CD4-positive, alpha-beta T cell (primary cell): ENCODE measurements at regions not wholly inside any gene's neighbourhood (a gene's known extent, or its start where the extent isn't known, plus 50 kb on each side); places are given as distances from the start of the nearest gene placed in this dataset.

Source experiments
- ATAC-seq: fragments of 200-7000 bp; cut with Tn5 transposase; one replicate; pipeline ENCODE4 v1.10.0; 2022; ENCODE audit warnings: mild to moderate bottlenecking; ENCODE audit not compliant: poor library complexity
- CTCF ChIA-PET: fragments of 350-600 bp; sonication (Branson Sonifier 250); formaldehyde crosslinking; loops from one replicate; lab custom pipeline; 2021; ENCODE audit warnings: antibody characterized with exemption, inconsistent platforms; lab: Charles Lee
- POLR2A ChIA-PET: fragments of 350-600 bp; sonication (Branson Sonifier 250); formaldehyde crosslinking; loops from one replicate; lab custom pipeline; 2021; ENCODE audit warnings: antibody characterized with exemption, inconsistent platforms; lab: Charles Lee
- DNase-seq, 14 experiments: peaks; one replicate each; pipeline ENCODE4 v3.0.0-alpha.2; 2013 to 2020; ENCODE audit warnings: mixed read lengths in 2 of 14
- H3K27ac ChIP-seq, 2 donors: one replicate each; pipeline versions ENCODE4 v1.5.1 to v1.7.0; 2013; ENCODE audit warnings: low read length in 2 of 2, low read depth in 1 of 2, mild to moderate bottlenecking in 1 of 2
- H3K27me3 ChIP-seq, 2 experiments: 1 replicate in 1 of 2; 2 replicates in 1 of 2; pipeline versions ENCODE4 v1.6.1 to v1.7.0; 2013; ENCODE audit warnings: low read length in 2 of 2, control low read depth in 1 of 2, mild to moderate bottlenecking in 1 of 2, moderate library complexity in 1 of 2; ENCODE audit not compliant: insufficient read depth in 2 of 2, control insufficient read depth in 1 of 2
- H3K36me3 ChIP-seq: one replicate; pipeline ENCODE4 v1.6.1; 2013; ENCODE audit warnings: low read length, control low read depth; ENCODE audit not compliant: insufficient read depth
- H3K4me1 ChIP-seq: one replicate; pipeline ENCODE4 v1.6.1; 2013; ENCODE audit warnings: low read length, control low read depth; ENCODE audit not compliant: insufficient read depth
- H3K4me3 ChIP-seq: one replicate; pipeline ENCODE4 v1.5.1; 2013; ENCODE audit warnings: mild to moderate bottlenecking, low read length, moderate library complexity
- H3K9me3 ChIP-seq, 2 experiments: 1 replicate in 1 of 2; 2 replicates in 1 of 2; pipeline versions ENCODE4 v1.6.1 to v1.7.0; 2013; ENCODE audit warnings: low read length in 2 of 2, mild to moderate bottlenecking in 2 of 2, control low read depth in 1 of 2, moderate library complexity in 1 of 2; ENCODE audit not compliant: control insufficient read depth in 1 of 2, insufficient read depth in 1 of 2
- H3K27ac Mint-ChIP-seq: one replicate; pipeline ENCODE4 v1.8.0; 2020; ENCODE audit warnings: mixed read lengths
- H3K27me3 Mint-ChIP-seq: one replicate; pipeline ENCODE4 v1.8.0; 2021; ENCODE audit warnings: mixed read lengths
- H3K36me3 Mint-ChIP-seq: one replicate; pipeline ENCODE4 v1.8.0; 2021; ENCODE audit warnings: low read depth, mixed read lengths
- H3K4me1 Mint-ChIP-seq: one replicate; pipeline ENCODE4 v1.8.0; 2021; ENCODE audit warnings: low read depth, mixed read lengths
- H3K4me3 Mint-ChIP-seq: one replicate; pipeline ENCODE4 v1.8.0; 2020; ENCODE audit warnings: mild to moderate bottlenecking, mixed read lengths
- H3K9me3 Mint-ChIP-seq: one replicate; pipeline ENCODE4 v1.8.0; 2020; ENCODE audit warnings: mixed read lengths
- CTCF ChIP-seq: fragments of 200-600 bp; IDR thresholded peaks from one replicate; pipeline ENCODE4 v1.8.0; 2022; ENCODE audit warnings: antibody characterized with exemption, mild to moderate bottlenecking
- intact Hi-C, 2 experiments: fragments of 100-400 bp; cut with DNase I in 1 of 2; cut with micrococcal nuclease in 1 of 2; formaldehyde crosslinking; loops; one replicate each; pipeline versions ENCODE4 v1.15.1 to v1.9.0; 2023 to 2025; cut with DNase I, micrococcal nuclease

- no peak for ATAC-seq
- no peak for TF ChIP-seq CTCF
- H3K27ac Mint-ChIP-seq, result no peak overlapping the region
- ChIA-PET CTCF (no interaction called here), POLR2A (no interaction called here)
- Histone ChIP-seq H3K4me1 (no peaks in the 10 kb centered on the region), H3K9me3 (peaks cover 0 to under 1% of the 10 kb centered on the region in 2 experiments), H3K27ac (no peak overlapping the region), H3K36me3 (no peaks in the 10 kb centered on the region), H3K27me3 (no peaks in the 10 kb centered on the region), H3K4me3 (no peak overlapping the region)
- H3K36me3 Mint-ChIP-seq, result no peaks in the 10 kb centered on the region
- H3K4me3 Mint-ChIP-seq, result no peak overlapping the region
- intact Hi-C loops, result no loop called here
- no peaks in the 10 kb centered on the region for H3K9me3 Mint-ChIP-seq
- no peak for DNase-seq
- H3K4me1 Mint-ChIP-seq, result no peaks in the 10 kb centered on the region
- H3K27me3 Mint-ChIP-seq, result no peaks in the 10 kb centered on the region
Observed at GRCh38 chr11:122398851-122399250, 256.7 kb upstream of the UBASH3B start.

DNA sequence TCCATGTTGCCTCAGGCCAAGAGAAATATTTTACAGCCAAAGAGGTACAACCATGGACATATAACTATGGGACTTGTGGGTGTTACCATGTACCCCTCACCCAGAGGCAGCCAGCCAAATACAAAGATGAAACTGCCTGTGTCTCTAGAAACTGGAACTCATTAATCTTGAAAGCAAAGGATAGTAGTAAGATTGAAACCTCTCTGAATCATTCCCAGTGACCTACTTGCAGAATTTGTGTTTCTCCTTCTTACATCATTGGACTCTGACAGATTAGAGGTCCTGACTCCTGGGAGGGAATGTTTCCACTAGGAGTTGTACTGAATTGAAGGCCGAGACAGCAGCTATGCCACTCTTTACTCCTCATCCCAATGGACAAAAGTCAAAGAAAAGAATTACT is 257.4 kb upstream of the UBASH3B start:
- Histone ChIP-seq H3K36me3 (no peaks in the 10 kb centered on the region), H3K9me3 (no peaks in the 10 kb centered on the region), H3K27me3 (no peaks in the 10 kb centered on the region), H3K27ac (no peak overlapping the region), H3K4me3 (no peak overlapping the region), H3K4me1 (no peaks in the 10 kb centered on the region)
- H3K9me3 Mint-ChIP-seq, result no peaks in the 10 kb centered on the region
- H3K36me3 Mint-ChIP-seq, result no peaks in the 10 kb centered on the region
- H3K4me1 Mint-ChIP-seq, result no peaks in the 10 kb centered on the region
- H3K4me3 Mint-ChIP-seq, result no peak overlapping the region
- CTCF ChIA-PET, result no interaction called here
- DNase-seq (no peak), ATAC-seq (no peak)
- TF ChIP-seq CTCF, result no peak
- intact Hi-C loops, result no loop called here
- H3K27me3 Mint-ChIP-seq, result no peaks in the 10 kb centered on the region
- no peak overlapping the region for H3K27ac Mint-ChIP-seq
- POLR2A ChIA-PET, result no interaction called here

DNA sequence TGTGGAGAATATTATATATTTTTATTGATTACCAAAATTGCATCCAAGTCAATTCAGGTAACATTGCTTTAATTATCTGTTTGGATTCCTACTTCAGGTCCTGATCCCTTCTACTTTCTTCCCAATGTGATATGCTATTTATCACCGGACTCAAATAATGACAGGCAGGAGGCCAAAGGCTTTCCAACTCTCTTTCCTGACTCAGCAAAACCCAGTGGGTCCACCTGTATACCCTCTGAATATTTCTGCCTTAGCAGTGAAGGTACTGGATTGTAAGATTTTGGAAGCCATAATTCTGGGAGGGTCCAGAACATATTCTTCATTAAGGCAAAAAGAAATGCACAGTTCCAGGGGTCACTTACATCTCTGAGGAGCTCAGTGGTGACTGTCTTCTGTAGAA is 260.2 kb upstream of the UBASH3B start:
- H3K36me3 Mint-ChIP-seq, result no peaks in the 10 kb centered on the region
- no peak overlapping the region for H3K4me3 ChIP-seq
- H3K4me1 ChIP-seq, result no peaks in the 10 kb centered on the region
- H3K9me3 Mint-ChIP-seq, result no peaks in the 10 kb centered on the region
- DNase-seq (no peak), ATAC-seq (no peak)
- H3K4me1 Mint-ChIP-seq, result no peaks in the 10 kb centered on the region
- CTCF ChIA-PET, result no interaction called here
- no peaks in the 10 kb centered on the region for H3K9me3 ChIP-seq
- H3K27me3 Mint-ChIP-seq, result no peaks in the 10 kb centered on the region
- no peaks in the 10 kb centered on the region for H3K27me3 ChIP-seq
- TF ChIP-seq CTCF, result no peak
- no peak overlapping the region for H3K4me3 Mint-ChIP-seq
- no peak overlapping the region for H3K27ac Mint-ChIP-seq
- intact Hi-C loops, result no loop called here
- POLR2A ChIA-PET, result interaction anchor here (0.5 kb wide), 1 partner anchor 1490 kb away, joined by 3 read pairs; the partner anchor contains the start of gene TMEM225
- no peak overlapping the region for H3K27ac ChIP-seq
- H3K36me3 ChIP-seq, result no peaks in the 10 kb centered on the region
